Natural killer cell treated with Interleukin-12 subunit alpha and Interleukin-12 subunit beta and Interleukin-15 and Interleukin-18, amount 100 ng/mL, for 72 hours (primary cell): ENCODE measurements at regions not wholly inside any gene's neighbourhood (a gene's known extent, or its start where the extent isn't known, plus 50 kb on each side); places are given as distances from the start of the nearest gene placed in this dataset.
A peak's percentile ranks its signal among the peaks of the same experiment; 100 is the strongest.

Experiments used
- ATAC-seq, 2 donors: fragments of 150-1000 bp; cut with Tn5 transposase in 1 of 2; sonication (Bioruptor Pico), chemical (Tn5 transposase) in 1 of 2; 2 replicates each; pipeline ENCODE4 v1.10.0; 2021
- DNase-seq: peaks from one replicate; pipeline ENCODE4 v3.0.0; 2022; ENCODE audit warnings: low spot score
- H3K27ac Mint-ChIP-seq, 2 donors: 1 replicate in 1 of 2; 2 replicates in 1 of 2; pipeline ENCODE4 v1.8.0; 2022; ENCODE audit warnings: mixed read lengths in 2 of 2, mild to moderate bottlenecking in 1 of 2, moderate library complexity in 1 of 2
- H3K27me3 Mint-ChIP-seq, 2 donors: 1 replicate in 1 of 2; 2 replicates in 1 of 2; pipeline ENCODE4 v1.8.0; 2022; ENCODE audit warnings: mixed read lengths in 2 of 2
- H3K36me3 Mint-ChIP-seq: one replicate; pipeline ENCODE4 v1.8.0; 2022; ENCODE audit warnings: mixed read lengths
- H3K4me1 Mint-ChIP-seq, 2 donors: 1 replicate in 1 of 2; 2 replicates in 1 of 2; pipeline ENCODE4 v1.8.0; 2022; ENCODE audit warnings: low read depth in 2 of 2, mixed read lengths in 2 of 2, mild to moderate bottlenecking in 1 of 2
- H3K4me3 Mint-ChIP-seq: one replicate; pipeline ENCODE4 v1.8.0; 2022; ENCODE audit warnings: mixed read lengths
- H3K9me3 Mint-ChIP-seq: 2 replicates; pipeline ENCODE4 v1.8.0; 2022; ENCODE audit warnings: mixed read lengths

GRCh38 chr15:66615846-66616245 lies 50.0 kb upstream of the LCTL start:
- Mint-ChIP-seq H3K4me1 (peaks cover 12 to 31% of the 10 kb centered on the region in 2 donors), H3K9me3 (no peaks in the 10 kb centered on the region), H3K4me3 (no peak overlapping the region), H3K27me3 (peaks cover under 1 to 8% of the 10 kb centered on the region in 2 donors), H3K27ac (peak overlapping the region in 1 of 2 donors; percentile 92), H3K36me3 (no peaks in the 10 kb centered on the region)
- ATAC-seq (no peak), DNase-seq (no peak)

- H3K9me3 Mint-ChIP-seq = no peaks in the 10 kb centered on the region
- no peaks in the 10 kb centered on the region for H3K36me3 Mint-ChIP-seq
- H3K27ac Mint-ChIP-seq = peak overlapping the region; percentile 59 to 92
- H3K4me3 Mint-ChIP-seq = peak overlapping the region; percentile 24
- H3K4me1 Mint-ChIP-seq = peaks cover 12 to 35% of the 10 kb centered on the region in 2 donors
- ATAC-seq (peak; percentile 69 to 70), DNase-seq (peak; percentile 59)
- H3K27me3 Mint-ChIP-seq = peaks cover 6 to 16% of the 10 kb centered on the region in 2 donors
Observed at GRCh38 chr15:66617137-66618090, 51.6 kb upstream of the LCTL start.

GRCh38 chr15:66619152-66619903 lies 53.5 kb upstream of the LCTL start:
- Mint-ChIP-seq H3K9me3 (no peaks in the 10 kb centered on the region), H3K4me1 (peaks cover 12 to 25% of the 10 kb centered on the region in 2 donors), H3K27me3 (peaks cover 15 to 26% of the 10 kb centered on the region in 2 donors), H3K4me3 (no peak overlapping the region), H3K27ac (peak overlapping the region in 1 of 2 donors; percentile 58), H3K36me3 (no peaks in the 10 kb centered on the region)
- DNase-seq (peak; percentile 61), ATAC-seq (peak in 1 of 2 donors; percentile 63)

- H3K4me3 Mint-ChIP-seq = no peak overlapping the region
- no peaks in the 10 kb centered on the region for H3K9me3 Mint-ChIP-seq
- DNase-seq = no peak
- no peak overlapping the region for H3K27ac Mint-ChIP-seq
- no peak for ATAC-seq
- H3K36me3 Mint-ChIP-seq = no peaks in the 10 kb centered on the region
- H3K27me3 Mint-ChIP-seq = peaks cover 15 to 26% of the 10 kb centered on the region in 2 donors
- H3K4me1 Mint-ChIP-seq = peaks cover 12 to 22% of the 10 kb centered on the region in 2 donors
Observed at GRCh38 chr15:66620341-66620740, 54.5 kb upstream of the LCTL start.

- DNase-seq = peak; percentile 32
- peaks cover 12 to 22% of the 10 kb centered on the region in 2 donors for H3K4me1 Mint-ChIP-seq
- H3K36me3 Mint-ChIP-seq = no peaks in the 10 kb centered on the region
- H3K9me3 Mint-ChIP-seq = no peaks in the 10 kb centered on the region
- no peak for ATAC-seq
- no peak overlapping the region for H3K27ac Mint-ChIP-seq
- H3K27me3 Mint-ChIP-seq = peaks cover 15 to 26% of the 10 kb centered on the region in 2 donors
- no peak overlapping the region for H3K4me3 Mint-ChIP-seq
Observed at GRCh38 chr15:66620744-66621344, 55.0 kb upstream of the LCTL start.

- no peak for ATAC-seq
- H3K4me1 Mint-ChIP-seq = peaks cover 9 to 18% of the 10 kb centered on the region in 2 donors
Observed at GRCh38 chr15:66621491-66622467, 56.0 kb upstream of the LCTL start.

GRCh38 chr15:66622591-66623022 lies 56.8 kb upstream of the LCTL start:
- H3K4me1 Mint-ChIP-seq = peaks cover under 1 to 10% of the 10 kb centered on the region in 2 donors
- no peak overlapping the region for H3K4me3 Mint-ChIP-seq
- no peaks in the 10 kb centered on the region for H3K9me3 Mint-ChIP-seq
- ATAC-seq (no peak), DNase-seq (peak; percentile 37)
- H3K27ac Mint-ChIP-seq = no peak overlapping the region
- H3K36me3 Mint-ChIP-seq = no peaks in the 10 kb centered on the region
- peaks cover 15 to 26% of the 10 kb centered on the region in 2 donors for H3K27me3 Mint-ChIP-seq

More at GRCh38 chr15:66621491-66622467, 56.0 kb upstream of the LCTL start:
- DNase-seq = peak; percentile 59
- Mint-ChIP-seq H3K9me3 (no peaks in the 10 kb centered on the region), H3K4me3 (no peak overlapping the region), H3K36me3 (no peaks in the 10 kb centered on the region), H3K27ac (no peak overlapping the region), H3K27me3 (peaks cover 15 to 26% of the 10 kb centered on the region in 2 donors)

- no peak overlapping the region for H3K27ac Mint-ChIP-seq
- H3K9me3 Mint-ChIP-seq = no peaks in the 10 kb centered on the region
- DNase-seq (no peak), ATAC-seq (no peak)
- no peak overlapping the region for H3K4me3 Mint-ChIP-seq
- H3K4me1 Mint-ChIP-seq = peaks cover 0 to 4% of the 10 kb centered on the region in 2 donors
- no peaks in the 10 kb centered on the region for H3K36me3 Mint-ChIP-seq
- peaks cover 15 to 26% of the 10 kb centered on the region in 2 donors for H3K27me3 Mint-ChIP-seq
Observed at GRCh38 chr15:66623801-66624453, 58.1 kb upstream of the LCTL start.

- no peaks in the 10 kb centered on the region for H3K36me3 Mint-ChIP-seq
- peaks cover 0 to 3% of the 10 kb centered on the region in 2 donors for H3K4me1 Mint-ChIP-seq
- peaks cover 15 to 21% of the 10 kb centered on the region in 2 donors for H3K27me3 Mint-ChIP-seq
- H3K4me3 Mint-ChIP-seq = no peak overlapping the region
- H3K27ac Mint-ChIP-seq = no peak overlapping the region
- ATAC-seq (no peak), DNase-seq (no peak)
- no peaks in the 10 kb centered on the region for H3K9me3 Mint-ChIP-seq
Observed at GRCh38 chr15:66625531-66625930, 59.7 kb upstream of the LCTL start.

GRCh38 chr15:66625974-66626373 lies 60.2 kb upstream of the LCTL start:
- Mint-ChIP-seq H3K4me3 (no peak overlapping the region), H3K27me3 (peaks cover 14 to 16% of the 10 kb centered on the region in 2 donors), H3K27ac (no peak overlapping the region), H3K4me1 (peaks cover 0 to 2% of the 10 kb centered on the region in 2 donors), H3K9me3 (no peaks in the 10 kb centered on the region), H3K36me3 (no peaks in the 10 kb centered on the region)
- ATAC-seq = no peak
- DNase-seq = no peak

- no peak for ATAC-seq
- no peaks in the 10 kb centered on the region for H3K36me3 Mint-ChIP-seq
- DNase-seq = peak; percentile 22
- no peak overlapping the region for H3K27ac Mint-ChIP-seq
- H3K4me3 Mint-ChIP-seq = no peak overlapping the region
- no peaks in the 10 kb centered on the region for H3K9me3 Mint-ChIP-seq
- H3K27me3 Mint-ChIP-seq = no peaks in the 10 kb centered on the region
- H3K4me1 Mint-ChIP-seq = no peaks in the 10 kb centered on the region
Observed at GRCh38 chr15:66628976-66629723, 63.4 kb upstream of the LCTL start.
